OCI-LY7 (cell line): ENCODE measurements at regions not wholly inside any gene's neighbourhood (a gene's known extent, or its start where the extent isn't known, plus 50 kb on each side); places are given as distances from the start of the nearest gene placed in this dataset.

Source experiments
- EZH2phosphoT487 ChIP-seq: fragments of 200-600 bp; sonication (generic); IDR thresholded peaks from 2 replicates; pipeline ENCODE4 v1.6.1; 2018; ENCODE audit warnings: low read depth, borderline replicate concordance, mild to moderate bottlenecking, mixed run types, antibody characterized with exemption, low read length, moderate library complexity, mixed read lengths
- TF ChIP-seq, protein P1 (sequence below): fragments of 200-600 bp; sonication (generic); conservative IDR thresholded peaks from 2 replicates; pipeline ENCODE4 v1.5.1; 2014; ENCODE audit warnings: mild to moderate bottlenecking, antibody characterized with exemption, low read length, moderate library complexity, mixed read lengths

DNA sequence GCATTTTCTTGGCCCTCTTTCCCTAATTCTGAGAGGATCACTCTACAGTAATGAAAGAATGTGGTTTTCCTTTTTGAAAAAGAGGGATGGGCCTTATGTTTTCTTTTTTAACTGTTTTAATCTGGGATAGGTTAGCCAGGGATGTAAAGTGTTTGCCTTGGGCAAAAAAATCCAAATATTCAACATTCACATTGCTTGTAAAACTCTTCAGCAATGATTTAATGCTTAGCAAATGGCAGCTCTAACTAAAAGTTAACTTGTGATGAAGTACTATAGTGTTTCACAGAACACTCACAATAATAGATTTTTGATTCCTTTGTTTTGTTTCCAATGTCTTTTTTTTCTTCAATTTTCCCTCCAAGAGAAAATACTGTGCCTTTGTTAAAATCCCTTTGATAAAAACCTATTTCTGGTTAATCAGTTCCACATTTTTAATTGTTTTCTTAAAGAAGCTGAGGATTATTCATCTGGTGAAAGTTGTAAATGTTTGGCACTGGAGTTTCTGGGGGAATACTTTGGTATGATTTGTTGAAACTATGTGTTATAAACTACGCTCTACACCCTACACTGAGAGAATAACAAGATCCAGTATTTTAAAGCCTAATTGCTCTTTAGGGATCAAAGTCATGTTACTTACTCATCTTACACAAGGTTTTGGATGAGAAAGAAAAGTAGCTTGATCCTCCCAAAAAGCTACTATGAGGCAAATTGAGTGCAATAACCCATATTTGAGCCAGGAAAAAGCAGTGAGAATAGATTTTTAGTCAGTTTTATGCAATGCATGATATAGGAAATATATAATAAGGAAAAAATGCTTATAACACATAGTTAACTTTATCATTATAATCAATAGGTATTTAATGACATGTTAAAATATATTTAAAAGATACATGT is 335.8 kb downstream of the EPHA7 start:
- TF ChIP-seq, protein P1, sequence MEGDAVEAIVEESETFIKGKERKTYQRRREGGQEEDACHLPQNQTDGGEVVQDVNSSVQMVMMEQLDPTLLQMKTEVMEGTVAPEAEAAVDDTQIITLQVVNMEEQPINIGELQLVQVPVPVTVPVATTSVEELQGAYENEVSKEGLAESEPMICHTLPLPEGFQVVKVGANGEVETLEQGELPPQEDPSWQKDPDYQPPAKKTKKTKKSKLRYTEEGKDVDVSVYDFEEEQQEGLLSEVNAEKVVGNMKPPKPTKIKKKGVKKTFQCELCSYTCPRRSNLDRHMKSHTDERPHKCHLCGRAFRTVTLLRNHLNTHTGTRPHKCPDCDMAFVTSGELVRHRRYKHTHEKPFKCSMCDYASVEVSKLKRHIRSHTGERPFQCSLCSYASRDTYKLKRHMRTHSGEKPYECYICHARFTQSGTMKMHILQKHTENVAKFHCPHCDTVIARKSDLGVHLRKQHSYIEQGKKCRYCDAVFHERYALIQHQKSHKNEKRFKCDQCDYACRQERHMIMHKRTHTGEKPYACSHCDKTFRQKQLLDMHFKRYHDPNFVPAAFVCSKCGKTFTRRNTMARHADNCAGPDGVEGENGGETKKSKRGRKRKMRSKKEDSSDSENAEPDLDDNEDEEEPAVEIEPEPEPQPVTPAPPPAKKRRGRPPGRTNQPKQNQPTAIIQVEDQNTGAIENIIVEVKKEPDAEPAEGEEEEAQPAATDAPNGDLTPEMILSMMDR = no peak
- TF ChIP-seq EZH2phosphoT487 = no peak
